Islet of Langerhans (tissue), 1 donor: ENCODE measurements at regions not wholly inside any gene's neighbourhood (a gene's known extent, or its start where the extent isn't known, plus 50 kb on each side); places are given as distances from the start of the nearest gene placed in this dataset.

Source experiments
- FAIRE-seq: peaks from one replicate; lab custom pipeline; 2011; peaks lifted over from hg19 to GRCh38; lab: Jason Lieb, UNC

- no peak for FAIRE-seq
These were observed 216.8 kb upstream of the RBMS3 start for GRCh38 chr3:29064085-29064484.

- no peak for FAIRE-seq
These were observed 215.6 kb upstream of the RBMS3 start for GRCh38 chr3:29065211-29065785.

- no peak for FAIRE-seq
These were observed 213.9 kb upstream of the RBMS3 start for GRCh38 chr3:29067007-29067406.

GRCh38 chr3:29070959-29071634, 209.8 kb upstream of the RBMS3 start:
- no peak for FAIRE-seq

- no peak for FAIRE-seq
These were observed 208.3 kb upstream of the RBMS3 start for GRCh38 chr3:29072611-29073010.

- no peak for FAIRE-seq
These were observed 203.5 kb upstream of the RBMS3 start for GRCh38 chr3:29077356-29077755.

- FAIRE-seq: no peak
These were observed 201.5 kb upstream of the RBMS3 start for GRCh38 chr3:29079358-29079757.

- no peak for FAIRE-seq
These were observed 199.9 kb upstream of the RBMS3 start for GRCh38 chr3:29080967-29081366.

GRCh38 chr3:29083081-29083480, 197.8 kb upstream of the RBMS3 start:
- FAIRE-seq: no peak

GRCh38 chr3:29083676-29084075, 197.2 kb upstream of the RBMS3 start:
- no peak for FAIRE-seq

GRCh38 chr3:29088579-29088978, 192.3 kb upstream of the RBMS3 start:
- FAIRE-seq: no peak

GRCh38 chr3:29090912-29091597, 189.8 kb upstream of the RBMS3 start:
- no peak for FAIRE-seq

GRCh38 chr3:29091599-29092189, 189.2 kb upstream of the RBMS3 start:
- FAIRE-seq: no peak

GRCh38 chr3:29092348-29092747, 188.5 kb upstream of the RBMS3 start:
- no peak for FAIRE-seq

GRCh38 chr3:29099296-29099695, 181.6 kb upstream of the RBMS3 start:
- FAIRE-seq: no peak

- no peak for FAIRE-seq
These were observed 181.1 kb upstream of the RBMS3 start for GRCh38 chr3:29099775-29100174.

- FAIRE-seq: no peak
These were observed 180.6 kb upstream of the RBMS3 start for GRCh38 chr3:29100292-29100691.

GRCh38 chr3:29128001-29128400, 152.9 kb upstream of the RBMS3 start:
- no peak for FAIRE-seq

GRCh38 chr3:29137601-29138000, 143.3 kb upstream of the RBMS3 start:
- FAIRE-seq: no peak

- no peak for FAIRE-seq
These were observed 142.7 kb upstream of the RBMS3 start for GRCh38 chr3:29138171-29138570.

- FAIRE-seq: no peak
These were observed 140.2 kb upstream of the RBMS3 start for GRCh38 chr3:29140666-29141065.

GRCh38 chr3:29141197-29141917, 139.5 kb upstream of the RBMS3 start:
- no peak for FAIRE-seq

GRCh38 chr3:29141918-29142275, 139.0 kb upstream of the RBMS3 start:
- FAIRE-seq: no peak
